Keratinocyte (primary cell): ENCODE measurements at regions not wholly inside any gene's neighbourhood (a gene's known extent, or its start where the extent isn't known, plus 50 kb on each side); places are given as distances from the start of the nearest gene placed in this dataset.

ENCODE experiments used
- DNase-seq: peaks from one replicate; pipeline ENCODE4 v3.0.0-alpha.2; 2011; ENCODE audit warnings: low read depth, missing footprints, low spot score
- FAIRE-seq: peaks from 2 replicates; lab custom pipeline; 2011; peaks lifted over from hg19 to GRCh38; lab: Jason Lieb, UNC
- H2AFZ ChIP-seq: 2 replicates; pipeline ENCODE4 v1.6.0; 2012; ENCODE audit warnings: low read length, control low read depth, inconsistent platforms; ENCODE audit not compliant: control insufficient read depth
- H3K27ac ChIP-seq: 2 replicates; pipeline ENCODE4 v1.5.1; 2011; ENCODE audit warnings: low read length; ENCODE audit not compliant: control insufficient read depth, insufficient read depth
- H3K27me3 ChIP-seq: 3 replicates; pipeline ENCODE4 v1.6.0; 2011; ENCODE audit warnings: low read length; ENCODE audit not compliant: control insufficient read depth, insufficient read depth; ENCODE audit errors: extremely low read depth
- H3K36me3 ChIP-seq, 2 experiments: 2 replicates in 1 of 2; 3 replicates in 1 of 2; pipeline ENCODE4 v1.5.1; 2011; ENCODE audit warnings: low read length in 2 of 2, mild to moderate bottlenecking in 1 of 2; ENCODE audit not compliant: control insufficient read depth in 2 of 2, insufficient read depth in 2 of 2; ENCODE audit errors: extremely low read depth in 1 of 2
- H3K4me1 ChIP-seq: 3 replicates; pipeline ENCODE4 v1.5.1; 2011; ENCODE audit warnings: low read length; ENCODE audit not compliant: control insufficient read depth, insufficient read depth; ENCODE audit errors: extremely low read depth
- H3K4me2 ChIP-seq: 3 replicates; pipeline ENCODE4 v1.6.0; 2011; ENCODE audit warnings: low read depth, low read length; ENCODE audit not compliant: control insufficient read depth, insufficient read depth; ENCODE audit errors: extremely low read depth
- H3K4me3 ChIP-seq, 3 experiments: fragments of 200-600 bp in 1 of 3; sonication (generic) in 1 of 3; 2 replicates in 2 of 3; 3 replicates in 1 of 3; pipeline ENCODE4 v1.5.1; 2011 to 2016; ENCODE audit warnings: low read length in 3 of 3, mild to moderate bottlenecking in 3 of 3, control low read depth in 2 of 3, inconsistent platforms in 1 of 3, low read depth in 1 of 3, mixed read lengths in 1 of 3, mixed run types in 1 of 3, moderate library complexity in 1 of 3; ENCODE audit not compliant: control insufficient read depth in 2 of 3, insufficient read depth in 2 of 3; ENCODE audit errors: extremely low read depth in 1 of 3
- H3K79me2 ChIP-seq: 2 replicates; pipeline ENCODE4 v1.6.0; 2012; ENCODE audit warnings: low read length; ENCODE audit not compliant: control insufficient read depth, insufficient read depth
- H3K9ac ChIP-seq: 3 replicates; pipeline ENCODE4 v1.6.0; 2011; ENCODE audit warnings: low read length; ENCODE audit not compliant: control insufficient read depth, insufficient read depth; ENCODE audit errors: extremely low read depth
- H3K9me1 ChIP-seq: 3 replicates; pipeline ENCODE4 v1.6.0; 2011; ENCODE audit warnings: low read length; ENCODE audit not compliant: control insufficient read depth, insufficient read depth; ENCODE audit errors: extremely low read depth
- H3K9me3 ChIP-seq: 2 replicates; pipeline ENCODE4 v1.5.1; 2012; ENCODE audit warnings: low read depth, low read length; ENCODE audit not compliant: control insufficient read depth
- H4K20me1 ChIP-seq: 3 replicates; pipeline ENCODE4 v1.6.0; 2011; ENCODE audit warnings: low read length; ENCODE audit not compliant: control insufficient read depth, insufficient read depth; ENCODE audit errors: extremely low read depth
- CTCF ChIP-seq, 3 experiments: IDR thresholded peaks in 1 of 3; conservative IDR thresholded peaks in 1 of 3; optimal IDR thresholded peaks in 1 of 3; 2 replicates in 2 of 3; 3 replicates in 1 of 3; pipeline versions ENCODE3 to v1.5.1; 2011; ENCODE audit warnings: low read length in 3 of 3, mild to moderate bottlenecking in 3 of 3, moderate library complexity in 2 of 3, control low read depth in 1 of 3, inconsistent platforms in 1 of 3; ENCODE audit not compliant: insufficient read depth in 2 of 3; ENCODE audit errors: extremely low read depth in 1 of 3
- EZH2 ChIP-seq: IDR thresholded peaks from one replicate; pipeline ENCODE4 v1.6.1; 2012; ENCODE audit warnings: inconsistent platforms, mild to moderate bottlenecking, low read length, moderate library complexity
- dilution Hi-C: fragments of 300-500 bp; cut with MboI; formaldehyde crosslinking; loops from one replicate; pipeline ENCODE4 v1.7.0; 2020; ENCODE audit warnings: low sequenced_read_pairs; ENCODE audit not compliant: extremely low pct_ligation_motif_present

GRCh38 chr17:22506861-22507260 lies 814.5 kb downstream of the KCNJ18 start:
- Histone ChIP-seq H3K9me1 (no peaks in the 10 kb centered on the region), H3K27ac (no peak overlapping the region), H3K4me2 (no peak overlapping the region), H3K4me1 (no peaks in the 10 kb centered on the region), H2AFZ (no peak overlapping the region), H3K9ac (no peak overlapping the region), H3K27me3 (no peaks in the 10 kb centered on the region), H4K20me1 (no peaks in the 10 kb centered on the region), H3K9me3 (no peaks in the 10 kb centered on the region), H3K79me2 (no peaks in the 10 kb centered on the region), H3K4me3 (no peak overlapping the region), H3K36me3 (no peaks in the 10 kb centered on the region)
- no peak for FAIRE-seq
- no peak for TF ChIP-seq CTCF (optimal IDR thresholded peaks at IDR 0.05 in 1 of 3, IDR thresholded peaks at IDR 0.05 in 1 of 3, conservative IDR thresholded peaks at IDR 0.05 in 1 of 3; ENCODE audit: extremely low read depth in 1 of 3, insufficient read depth in 2 of 3, low read length in 3 of 3)
- TF ChIP-seq EZH2: no peak
- no peak for DNase-seq
- dilution Hi-C loops: no loop called here

GRCh38 chr17:22507823-22508222 lies 815.5 kb downstream of the KCNJ18 start:
- H4K20me1 ChIP-seq: no peaks in the 10 kb centered on the region
- no peaks in the 10 kb centered on the region for H3K79me2 ChIP-seq
- no peaks in the 10 kb centered on the region for H3K9me3 ChIP-seq
- FAIRE-seq: no peak
- no peaks in the 10 kb centered on the region for H3K9me1 ChIP-seq
- no peak overlapping the region for H3K4me2 ChIP-seq
- H3K9ac ChIP-seq: no peak overlapping the region
- H3K4me3 ChIP-seq: no peak overlapping the region
- H3K27ac ChIP-seq: no peak overlapping the region
- H3K27me3 ChIP-seq: no peaks in the 10 kb centered on the region
- dilution Hi-C loops: no loop called here
- no peaks in the 10 kb centered on the region for H3K4me1 ChIP-seq
- no peak for DNase-seq
- H3K36me3 ChIP-seq: no peaks in the 10 kb centered on the region
- H2AFZ ChIP-seq: no peak overlapping the region
- no peak for TF ChIP-seq EZH2
- TF ChIP-seq CTCF (optimal IDR thresholded peaks at IDR 0.05 in 1 of 3, IDR thresholded peaks at IDR 0.05 in 1 of 3, conservative IDR thresholded peaks at IDR 0.05 in 1 of 3; ENCODE audit: extremely low read depth in 1 of 3, insufficient read depth in 2 of 3, low read length in 3 of 3): no peak
